Endothelial cell of umbilical vein (primary cell): ENCODE measurements at regions not wholly inside any gene's neighbourhood (a gene's known extent, or its start where the extent isn't known, plus 50 kb on each side); places are given as distances from the start of the nearest gene placed in this dataset. TPM values are rescaled to one million over a fixed set of nuclear protein-coding genes. Genes with fewer than 3 reads are reported as not detected.

Source experiments
- small RNA-seq: library from RNA; depleted of rRNA; stranded (forward); fragments of <200 nt; gene quantifications from one replicate; pipeline ENCODE3, GENCODE V24; 2012; ENCODE audit warnings: low replicate concordance, low read depth; ENCODE audit not compliant: insufficient read depth, insufficient read length

Small RNAs in the stretch of these regions (small RNA-seq; reads per million reads assigned to genes)
- not detected for gene AL807761.1
